NCI-H1930 (cell line): ENCODE measurements at regions not wholly inside any gene's neighbourhood (a gene's known extent, or its start where the extent isn't known, plus 50 kb on each side); places are given as distances from the start of the nearest gene placed in this dataset.
A peak's percentile ranks its signal among the peaks of the same experiment; 100 is the strongest.
"Not testable (repeated sequence)": the region's sequence is repeated elsewhere in the genome, so short reads cannot be mapped to it uniquely, and the experiment has no call there.

Source experiments
- DNase-seq, 2 experiments: peaks; one replicate each; lab custom pipeline; 2025; lab: John Stamatoyannopoulos, UW

DNA sequence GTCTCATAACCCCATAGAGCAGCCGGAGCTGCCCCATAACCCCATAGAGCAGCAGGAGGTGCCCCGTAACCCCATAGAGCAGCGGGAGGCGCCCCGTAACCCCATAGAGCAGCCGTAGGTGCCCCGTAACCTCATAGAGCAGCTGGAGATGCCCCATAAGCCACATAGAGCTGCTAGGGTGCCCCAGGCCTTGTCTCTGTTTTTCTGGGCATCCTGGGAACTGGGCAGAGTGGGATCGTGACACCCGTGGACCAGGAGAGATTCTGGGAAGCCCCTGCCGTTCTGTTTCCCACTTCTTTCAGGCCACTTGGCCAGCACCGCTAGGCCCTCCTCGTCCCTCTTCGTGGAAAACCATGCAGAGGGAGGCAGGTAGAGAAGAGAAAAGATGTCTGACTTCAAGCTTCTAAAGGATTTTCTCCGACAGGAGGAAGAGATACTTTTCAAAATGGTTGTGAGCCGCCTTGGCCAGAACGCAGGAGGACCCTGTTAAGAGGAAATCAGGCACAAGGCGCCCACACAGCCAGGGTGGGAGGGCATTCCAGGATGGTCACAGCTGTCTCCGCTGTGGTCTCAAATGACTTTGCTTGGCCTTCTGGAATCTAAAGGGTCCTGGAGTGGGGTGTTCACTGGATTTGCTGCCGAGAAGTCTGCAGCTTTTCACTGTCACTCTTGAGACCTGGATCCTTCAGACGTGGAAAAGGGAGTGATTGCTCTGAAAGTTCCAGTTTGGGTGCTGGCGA, 171.8 kb downstream of the NPIPB11 start:
- DNase-seq, result not testable (repeated sequence)

DNA sequence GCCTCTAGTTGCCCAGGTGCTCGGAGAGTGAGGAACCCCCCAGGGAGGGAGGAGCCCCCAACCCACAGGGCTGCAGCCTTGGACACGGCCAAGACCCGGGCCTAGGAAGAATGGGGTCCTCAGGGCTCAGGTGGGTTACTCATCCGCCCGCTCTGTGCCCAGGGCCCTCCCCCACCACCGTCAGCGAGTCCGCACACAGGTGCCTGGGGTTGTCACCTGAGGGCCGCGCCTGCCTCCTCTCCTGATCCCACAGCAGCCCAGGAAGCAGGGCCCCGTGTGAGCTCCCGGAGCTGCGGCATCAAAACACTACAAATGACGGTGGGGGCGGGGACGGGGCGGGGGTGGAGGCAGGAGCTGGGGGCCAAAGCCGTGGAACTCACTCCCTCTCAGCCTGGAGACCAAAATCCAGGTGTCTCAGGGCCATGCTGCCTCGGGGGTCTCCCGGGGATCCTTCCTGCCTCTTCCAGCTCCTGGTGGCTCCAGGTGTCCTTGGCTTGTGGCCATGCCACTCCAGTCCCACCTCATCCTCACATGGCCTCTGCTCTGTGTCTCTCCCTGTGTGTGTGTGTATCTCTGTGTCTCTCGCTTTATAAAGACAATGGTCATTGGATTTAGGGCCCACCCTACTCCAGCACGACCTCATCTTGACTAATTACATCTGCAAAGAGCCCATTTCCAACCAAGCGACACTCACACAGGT, 172.7 kb downstream of the NPIPB11 start:
- not testable (repeated sequence) for DNase-seq

DNA sequence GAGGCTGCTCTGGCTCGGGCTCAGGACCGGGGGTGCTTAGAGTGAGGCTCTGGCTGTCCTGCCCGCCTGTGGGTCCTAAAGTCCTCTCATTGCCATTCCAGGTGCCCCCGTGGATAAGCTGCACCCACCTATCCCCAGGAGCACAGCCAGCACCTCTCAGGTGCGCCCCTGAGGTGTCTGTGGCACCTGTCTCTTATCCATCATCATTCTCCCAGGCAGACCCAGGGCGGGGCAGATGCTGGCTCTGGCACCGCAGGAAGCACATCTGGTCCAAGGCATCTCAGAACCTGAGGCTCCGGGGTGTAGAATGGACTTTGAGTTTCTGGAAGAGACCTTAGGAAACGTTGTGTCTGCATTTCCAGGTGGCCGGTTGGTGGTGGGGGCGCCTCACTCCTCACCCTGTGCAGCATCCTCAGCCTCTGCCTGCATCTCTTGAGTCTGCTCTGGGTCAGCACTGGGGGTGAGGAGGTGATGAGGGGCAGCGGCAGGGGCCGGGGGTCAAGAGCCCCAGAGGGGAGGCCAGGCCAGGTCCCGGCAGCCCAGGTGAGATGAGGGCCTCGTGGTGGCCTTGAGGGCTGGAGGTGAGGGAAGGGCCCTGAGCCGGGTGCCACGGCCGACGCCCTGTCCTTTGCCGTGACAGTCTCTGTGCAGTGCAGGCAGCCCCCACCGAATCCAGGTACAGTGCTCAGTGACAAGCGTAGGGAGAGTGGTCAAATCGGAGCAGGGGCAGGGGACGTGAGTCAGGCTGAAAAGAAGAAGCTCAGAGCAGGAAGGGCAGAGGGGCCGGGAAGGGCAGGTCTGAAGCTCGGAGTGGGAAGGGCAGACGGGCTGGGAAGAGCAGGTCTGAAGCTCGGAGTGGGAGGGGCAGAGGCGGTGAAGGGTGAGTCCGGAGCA, 173.5 kb downstream of the NPIPB11 start:
- no peak for DNase-seq

DNA sequence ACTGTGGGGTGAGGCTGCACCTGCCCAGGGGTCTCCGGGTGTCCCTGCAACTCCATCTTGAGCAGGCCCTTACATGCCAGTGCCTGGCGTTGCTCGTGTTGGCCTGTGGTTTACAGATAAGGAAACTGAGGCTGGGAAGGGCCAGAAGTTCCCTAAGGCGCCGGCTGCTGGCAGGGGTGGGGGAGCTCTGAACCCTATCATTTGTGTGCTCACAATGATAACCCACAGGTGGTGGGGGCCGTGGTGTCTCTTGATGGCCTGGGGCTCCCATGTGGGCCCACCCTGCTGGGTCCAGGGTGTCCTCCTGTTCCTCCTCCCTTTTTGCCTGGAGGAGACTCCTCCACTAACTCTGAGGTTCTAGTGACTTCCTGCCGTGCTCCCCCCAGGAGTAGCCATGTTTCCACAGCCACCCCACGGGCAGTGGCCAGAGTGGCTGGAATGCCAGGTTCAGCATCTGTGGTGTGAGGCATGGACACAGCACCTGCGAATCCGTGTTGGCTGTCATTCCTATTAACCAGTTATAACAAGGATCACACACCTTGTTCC, 174.3 kb downstream of the NPIPB11 start:
- DNase-seq, result not testable (repeated sequence)

DNA sequence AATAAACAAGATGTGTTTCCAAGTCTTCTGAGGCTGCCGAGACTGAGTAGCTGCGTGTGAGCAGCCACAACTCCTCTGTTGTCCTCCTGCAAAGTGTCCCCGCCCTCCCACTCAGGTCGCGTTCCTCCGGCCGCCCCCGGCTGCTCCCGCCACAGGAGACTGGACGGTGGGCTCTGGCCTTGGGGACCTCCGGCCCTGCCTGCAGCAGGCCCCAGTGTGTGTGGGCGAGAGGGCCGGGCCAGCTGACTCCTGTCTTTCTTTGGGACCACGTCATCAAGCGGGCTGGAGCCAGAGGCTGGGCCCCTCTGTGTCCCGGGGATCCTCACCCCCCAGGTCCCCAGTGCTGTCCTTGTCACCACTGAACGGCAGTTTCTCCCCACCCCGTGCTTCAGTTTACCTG, 175.3 kb downstream of the NPIPB11 start:
- DNase-seq, result no peak

DNA sequence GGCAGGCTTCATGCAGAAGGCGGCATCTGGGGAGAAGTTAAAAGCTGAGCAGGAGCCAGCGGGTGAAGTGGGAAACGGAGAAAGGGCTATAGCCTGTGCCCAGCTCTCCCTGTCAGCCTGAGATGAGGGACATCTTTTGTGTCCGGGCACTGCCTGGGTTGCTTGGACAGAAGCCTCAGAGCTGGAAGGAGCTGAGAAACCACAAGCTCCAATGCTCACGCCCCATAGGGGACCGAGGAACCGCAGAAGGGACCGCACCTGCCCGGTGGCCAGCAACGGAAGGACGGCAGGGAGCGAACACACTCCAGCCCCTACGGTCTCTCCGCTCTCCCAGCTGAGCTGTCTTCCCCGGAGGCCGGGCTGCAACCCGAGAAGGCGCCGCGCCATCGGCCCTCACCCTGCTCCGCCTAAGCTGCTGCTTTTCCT, 175.8 kb downstream of the NPIPB11 start:
- DNase-seq, result no peak

DNA sequence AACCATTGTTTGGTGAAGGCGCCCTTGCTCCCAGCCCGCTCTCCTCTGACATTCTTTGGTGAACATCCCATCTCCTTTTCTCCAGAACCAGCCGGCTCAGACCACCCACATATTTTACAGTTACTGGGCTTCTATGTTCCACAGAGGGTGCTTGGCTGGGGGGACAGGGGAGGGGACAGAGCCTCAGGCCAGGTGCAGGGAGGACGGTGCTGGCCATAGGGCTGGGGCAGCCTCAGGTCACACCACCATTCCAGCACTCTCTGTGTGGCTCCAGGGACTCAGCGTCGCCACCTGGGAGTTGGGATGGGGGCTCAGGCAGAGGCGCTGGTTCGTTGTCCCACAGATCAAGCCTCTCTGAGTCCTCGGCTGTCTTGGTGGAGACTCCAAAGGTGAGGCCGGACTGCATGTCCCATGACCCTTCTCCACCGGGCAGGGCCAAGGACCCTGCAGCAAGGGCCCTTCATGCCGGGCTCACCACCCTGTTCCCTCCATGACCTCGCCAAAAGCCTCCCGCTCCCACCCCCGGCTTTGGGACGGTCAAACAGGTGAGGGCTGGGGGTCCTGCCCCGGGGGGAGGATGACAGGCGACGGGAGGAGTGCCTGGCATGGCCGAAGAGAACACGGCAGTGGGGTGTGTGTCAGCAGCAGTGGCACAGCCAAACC, 176.4 kb downstream of the NPIPB11 start:
- not testable (repeated sequence) for DNase-seq

DNA sequence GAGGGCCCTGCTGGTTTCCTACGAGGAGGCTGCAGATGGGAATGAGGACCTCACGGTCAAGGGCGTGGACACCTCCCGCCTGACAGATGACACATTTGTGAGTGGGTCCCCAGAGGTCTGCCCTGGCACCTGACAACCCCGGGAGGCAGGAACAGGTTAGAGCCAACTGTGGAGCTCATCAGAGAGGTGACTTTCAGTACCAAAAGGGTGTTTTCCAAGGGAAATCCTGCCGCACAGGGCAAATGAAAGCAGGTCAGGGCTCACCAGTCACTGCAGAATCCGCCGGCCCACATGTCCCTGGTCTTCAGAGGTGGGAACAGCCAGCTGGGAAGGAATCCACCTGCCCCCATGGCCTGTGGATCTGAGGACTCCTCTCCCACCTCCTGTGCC, 176.9 kb downstream of the NPIPB11 start:
- not testable (repeated sequence) for DNase-seq

DNA sequence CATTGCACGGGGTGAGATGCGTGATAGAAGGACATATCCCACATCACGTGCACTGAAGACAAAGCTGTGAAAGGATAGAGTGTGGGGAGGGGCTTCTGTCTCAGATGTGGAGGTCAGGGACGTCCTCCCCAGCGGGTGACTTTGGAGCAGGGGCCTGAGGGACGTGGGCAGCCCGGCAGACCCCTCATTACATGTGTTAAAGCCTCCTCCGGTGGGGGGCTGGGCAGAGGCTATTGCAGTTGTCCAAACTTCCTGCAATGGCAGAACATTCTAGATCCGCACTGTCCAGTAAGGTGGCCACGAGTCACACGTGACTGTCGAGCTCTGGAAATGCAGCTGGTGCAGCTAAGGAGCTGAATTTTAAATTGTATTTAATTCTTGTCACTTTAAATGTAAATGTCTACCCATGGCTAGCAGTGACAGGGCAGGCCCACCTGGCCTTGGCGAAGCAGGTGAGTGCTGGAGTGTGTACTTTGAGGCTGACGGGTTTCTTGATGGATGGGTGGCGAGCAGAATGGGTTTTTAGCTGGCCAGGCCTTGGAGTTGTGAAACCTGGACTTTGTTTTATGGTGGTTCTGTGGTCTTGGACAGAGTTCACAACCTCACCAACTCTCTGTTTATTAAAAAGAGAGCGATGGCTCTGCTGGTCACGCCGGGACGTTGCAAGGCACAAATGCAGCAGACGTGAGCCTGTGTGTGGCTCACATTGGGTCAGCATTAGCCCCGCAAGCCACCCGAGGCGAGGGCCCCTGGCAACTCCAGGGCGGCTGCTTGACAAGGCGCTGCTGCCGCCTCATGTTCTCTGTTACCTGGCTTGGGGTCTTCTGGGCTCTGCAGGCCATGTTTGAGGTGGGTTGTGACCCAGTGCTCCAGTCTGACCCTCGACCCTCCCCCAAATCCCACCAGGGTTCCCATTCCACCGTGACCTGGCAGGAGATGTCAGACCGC, 177.6 kb downstream of the NPIPB11 start:
- not testable (repeated sequence) for DNase-seq

DNA sequence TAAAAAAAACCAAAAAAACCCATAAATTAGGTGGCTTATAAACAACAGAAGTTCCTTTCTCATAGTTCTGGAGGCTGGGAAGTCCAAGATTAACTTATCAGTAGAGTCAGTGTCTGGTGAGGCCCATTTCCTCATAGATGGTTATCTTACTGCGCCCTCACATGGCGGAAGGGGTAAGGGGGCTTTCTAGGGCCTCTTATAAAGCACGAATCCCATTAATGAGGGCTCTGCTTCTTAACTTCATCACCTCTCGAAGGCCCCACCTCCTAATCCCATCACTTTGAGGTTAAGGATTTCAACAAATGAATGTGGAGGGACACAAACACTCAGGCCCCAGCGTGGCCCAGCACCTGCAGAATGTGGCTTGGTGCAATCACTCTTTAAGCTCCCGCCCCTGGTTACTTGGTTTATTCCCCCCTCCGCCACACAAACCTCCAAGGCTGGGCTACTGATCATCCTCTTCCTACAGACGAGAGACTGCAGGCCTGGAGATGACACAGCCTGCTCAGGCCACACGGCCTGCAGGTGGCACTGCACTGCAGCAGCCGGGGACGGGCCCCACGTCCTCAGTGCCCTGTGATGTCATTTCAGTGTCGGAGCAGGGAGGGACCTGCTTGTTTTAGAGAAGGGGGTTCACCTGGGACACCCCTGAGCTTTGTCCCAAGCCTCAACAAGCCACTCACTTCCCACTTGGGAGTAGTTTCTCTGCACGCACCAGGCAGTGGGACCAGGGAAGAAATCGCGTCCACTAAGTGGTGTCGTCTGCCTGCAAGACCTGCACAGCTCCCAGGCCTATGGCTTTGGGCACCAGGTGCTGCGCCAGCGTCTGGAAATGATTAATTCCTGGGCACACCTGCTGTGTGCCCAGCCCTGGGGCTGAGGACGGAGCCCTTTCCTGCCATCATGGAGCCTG, 178.5 kb downstream of the NPIPB11 start:
- DNase-seq, result peak; percentile 18 to 50

DNA sequence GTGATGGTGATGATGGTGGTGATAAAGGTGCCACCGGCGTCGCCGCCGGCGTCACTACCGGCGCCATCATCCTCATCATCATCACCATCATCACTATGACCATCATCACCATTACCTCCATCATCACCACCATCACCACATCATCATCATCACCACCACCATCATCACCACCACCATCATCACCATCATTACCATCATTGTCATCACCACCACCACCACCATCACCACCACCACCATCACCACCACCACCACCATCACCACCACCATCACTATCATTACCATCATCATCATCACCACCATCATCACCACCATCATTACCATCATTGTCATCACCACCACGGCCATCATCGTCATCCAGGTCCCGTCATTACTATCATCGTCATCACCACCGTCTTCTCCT, 179.7 kb downstream of the NPIPB11 start:
- no peak for DNase-seq

DNA sequence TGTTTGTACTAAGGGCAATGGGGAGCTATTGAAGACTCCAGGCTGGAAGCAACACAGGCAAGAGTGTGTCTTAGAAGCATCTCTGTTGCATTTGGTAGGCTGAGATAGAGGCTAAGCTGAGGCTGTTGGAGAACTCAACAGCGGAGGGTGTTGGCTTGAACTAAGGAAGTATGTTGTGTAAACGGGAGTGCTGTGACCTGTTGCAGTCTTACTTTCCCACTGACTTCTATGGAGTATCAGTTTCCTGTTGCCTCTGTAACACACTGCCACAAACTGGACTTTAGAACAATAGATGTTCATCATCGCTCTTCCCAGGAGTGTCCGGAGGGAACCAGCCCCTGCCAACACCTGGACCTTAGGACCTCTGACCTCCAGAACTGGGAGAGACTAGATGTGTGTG, 181.8 kb downstream of the NPIPB11 start:
- not testable (repeated sequence) for DNase-seq

DNA sequence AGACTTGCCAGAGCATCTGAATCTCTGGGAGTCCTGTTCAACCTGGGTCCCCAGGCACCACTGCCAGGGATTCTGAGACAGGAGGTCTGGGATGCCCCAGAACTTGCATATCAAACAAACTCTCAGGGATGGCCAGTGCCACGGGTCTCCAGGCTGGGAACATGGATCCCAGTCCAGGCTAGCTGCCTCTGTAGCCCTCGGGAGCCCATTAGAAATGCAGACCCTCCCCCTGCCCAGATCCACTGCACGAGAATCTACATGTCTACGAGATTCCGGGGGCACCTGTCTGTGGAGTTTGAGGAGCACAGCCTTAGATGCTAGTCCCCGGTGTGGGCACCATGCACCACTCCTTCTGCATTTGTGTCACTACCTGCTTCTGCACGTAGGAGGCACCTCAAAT, 183.9 kb downstream of the NPIPB11 start:
- not testable (repeated sequence) for DNase-seq

DNA sequence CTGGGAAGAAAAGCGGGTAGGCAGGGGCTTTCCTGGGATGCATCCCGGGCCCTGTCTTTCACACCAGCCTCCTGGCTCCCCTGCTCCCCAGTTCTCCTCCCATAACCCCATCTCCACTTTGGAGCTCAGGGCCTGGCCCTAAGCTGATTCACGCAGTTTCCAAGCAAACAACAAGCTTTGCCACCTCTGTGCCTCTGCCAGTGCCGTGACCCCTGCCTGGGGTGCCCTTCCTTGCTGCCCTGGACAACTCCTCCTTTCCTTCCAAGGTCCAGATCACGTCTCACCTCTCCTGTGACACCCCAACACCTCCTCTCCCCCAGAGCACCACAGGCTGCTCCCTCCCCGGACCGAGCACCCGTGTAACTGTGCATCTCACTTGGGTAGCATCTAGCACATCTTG, 184.5 kb downstream of the NPIPB11 start:
- not testable (repeated sequence) for DNase-seq

DNA sequence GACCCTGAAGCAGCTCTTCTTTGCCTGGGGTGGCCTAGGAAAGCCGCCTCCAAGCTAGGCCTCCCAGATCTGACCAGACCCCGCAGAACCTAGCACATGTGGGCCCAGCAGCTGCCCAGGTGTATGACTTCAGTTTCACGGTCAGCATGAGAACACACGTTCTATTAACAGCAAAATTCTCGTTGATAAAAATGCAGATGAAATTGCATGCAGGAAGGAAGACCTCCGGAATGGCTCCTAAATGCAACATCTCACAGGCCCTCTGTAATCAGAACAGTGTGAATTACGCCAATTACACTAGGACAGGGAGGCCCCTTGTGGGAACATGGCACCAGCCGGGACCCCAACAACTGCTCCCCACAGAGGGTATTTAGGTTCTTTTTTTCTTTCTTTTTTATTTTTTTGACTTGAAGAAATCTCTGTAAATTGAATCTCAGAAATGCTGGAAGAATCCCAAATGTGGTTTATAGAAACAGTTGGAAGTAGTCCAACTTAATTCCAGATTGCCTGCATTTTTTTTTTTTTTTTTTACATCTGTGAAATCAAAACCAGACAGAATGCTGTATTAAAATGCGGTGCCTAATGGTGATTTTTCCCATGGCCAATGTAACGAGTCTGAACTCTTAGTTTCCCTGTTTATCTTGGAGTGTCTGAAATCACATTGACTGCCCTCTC, 185.1 kb downstream of the NPIPB11 start:
- DNase-seq, result not testable (repeated sequence)

DNA sequence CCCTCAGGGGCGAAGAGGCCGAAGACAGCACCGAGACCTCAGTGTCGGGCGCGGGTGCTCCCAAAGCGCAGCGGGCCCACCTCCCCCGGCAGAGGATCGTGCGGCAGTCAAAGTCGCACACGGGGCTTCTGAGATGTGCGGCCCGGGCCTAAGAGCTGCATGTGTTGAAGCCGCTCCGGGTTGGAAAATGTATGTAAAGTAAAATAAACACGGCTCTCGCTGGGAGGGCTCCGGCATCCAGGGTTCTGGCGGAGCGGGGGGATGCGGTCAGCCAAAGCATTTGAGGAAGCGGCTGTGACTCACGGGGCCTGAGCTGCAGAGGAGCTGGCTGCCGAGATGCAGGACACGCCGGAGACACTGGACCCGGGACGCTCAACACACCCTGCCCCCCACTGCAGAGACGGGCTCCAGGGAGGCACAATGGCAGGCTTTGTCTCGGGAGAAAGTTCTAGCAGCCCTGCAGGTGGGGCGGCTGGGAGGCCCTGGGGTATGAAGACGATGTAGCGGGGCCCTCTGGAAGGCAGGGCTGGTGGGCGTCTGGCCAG, 185.8 kb downstream of the NPIPB11 start:
- not testable (repeated sequence) for DNase-seq

DNA sequence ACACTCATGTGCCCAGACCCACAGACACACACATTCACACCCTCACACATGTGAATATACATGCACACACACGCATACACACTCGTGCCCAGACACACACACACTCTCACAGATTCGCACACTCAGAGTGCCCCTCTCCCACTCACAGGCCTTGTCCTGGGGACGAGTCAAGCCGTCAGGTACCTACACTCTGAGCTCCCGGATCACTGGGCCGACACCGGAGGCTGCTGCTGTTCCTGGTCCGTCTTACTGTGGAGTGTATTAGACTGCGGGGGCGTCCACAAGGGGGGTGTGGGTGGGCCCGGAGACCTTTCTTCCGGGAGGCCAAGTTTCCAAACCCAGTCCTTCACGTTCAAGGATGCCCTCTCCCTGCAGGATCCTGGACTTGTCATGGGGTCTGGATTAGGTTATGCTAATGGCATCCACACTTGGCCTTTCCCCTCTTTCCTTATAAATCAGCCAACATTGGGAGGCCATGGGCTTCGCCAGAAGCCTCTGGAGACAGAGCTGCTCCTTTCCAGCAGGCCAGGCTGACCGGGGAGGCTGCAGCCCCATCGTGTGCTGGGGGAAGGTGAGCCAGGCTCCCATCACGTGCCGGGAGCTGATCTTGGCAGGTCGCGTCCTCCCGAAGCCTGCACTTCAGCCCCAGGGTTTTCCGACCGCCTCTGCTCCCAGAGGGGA, 186.4 kb downstream of the NPIPB11 start:
- DNase-seq, result not testable (repeated sequence)

DNA sequence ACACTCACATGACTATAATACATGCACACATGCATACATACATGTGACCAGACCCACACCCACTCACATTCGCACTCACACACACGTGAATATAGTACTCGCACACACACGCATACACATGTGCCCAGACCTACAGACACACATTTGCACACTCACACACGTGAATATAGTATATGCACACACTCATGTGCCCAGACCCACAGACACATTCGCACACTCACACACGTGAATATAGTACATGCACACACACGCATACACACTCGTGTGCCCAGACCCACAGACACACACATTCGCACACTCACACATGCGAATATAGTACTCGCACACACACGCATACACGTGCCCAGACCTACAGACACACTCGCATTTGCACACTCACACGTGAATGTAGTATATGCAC, 186.9 kb downstream of the NPIPB11 start:
- not testable (repeated sequence) for DNase-seq
